Stimulated activated CD4-positive, alpha-beta T cell treated with anti-CD3 and anti-CD28 coated beads, Interleukin-12 subunit alpha, Interleukin-12 subunit beta, amount 100 ng/mL, for 48 hours (primary cell): ENCODE measurements at regions not wholly inside any gene's neighbourhood (a gene's known extent, or its start where the extent isn't known, plus 50 kb on each side); places are given as distances from the start of the nearest gene placed in this dataset.

ENCODE experiments used
- DNase-seq, 3 donors: peaks; one replicate each; pipeline ENCODE4 v3.0.0-alpha.2; 2020; ENCODE audit warnings: low read depth in 2 of 3, low spot score in 1 of 3

DNA sequence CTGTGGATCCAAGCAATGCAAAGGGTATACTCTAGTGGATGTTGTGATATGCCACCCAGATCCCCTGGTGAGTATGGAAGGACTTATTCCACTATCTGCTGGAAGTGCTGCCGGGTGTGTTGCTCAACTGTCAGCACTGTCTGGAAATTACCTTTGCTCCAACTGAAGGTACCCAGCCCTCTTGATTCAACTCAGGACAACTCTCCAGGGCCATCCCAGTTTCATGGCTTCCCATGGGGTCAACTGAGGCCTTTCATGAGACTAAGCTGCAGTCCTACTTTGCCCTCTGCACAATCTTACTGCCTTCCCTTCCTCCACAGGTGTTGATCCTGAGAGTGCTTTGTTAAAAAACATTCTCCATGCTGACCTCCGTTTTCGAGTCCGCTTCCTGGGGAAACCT, 99.8 kb downstream of the SPRY1 start:
- no peak for DNase-seq

DNA sequence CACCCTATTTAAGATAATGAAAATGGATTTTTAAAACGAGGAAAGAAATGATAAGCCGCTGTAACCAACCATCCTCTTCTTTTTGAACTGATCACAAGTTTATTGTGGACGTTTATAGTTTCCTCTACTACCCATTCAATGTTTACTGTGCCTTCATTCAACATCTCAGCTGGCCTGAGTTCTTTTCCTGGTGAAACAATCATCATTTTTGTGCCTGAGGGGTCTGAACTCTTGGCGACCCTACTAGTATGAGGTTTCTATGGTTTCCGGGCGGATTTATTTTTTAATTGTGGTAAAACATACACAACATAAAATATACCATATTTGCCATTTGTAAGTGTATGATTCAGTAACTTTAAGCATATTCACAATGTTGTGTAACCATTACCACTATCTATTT, 100.7 kb downstream of the SPRY1 start:
- DNase-seq: no peak

DNA sequence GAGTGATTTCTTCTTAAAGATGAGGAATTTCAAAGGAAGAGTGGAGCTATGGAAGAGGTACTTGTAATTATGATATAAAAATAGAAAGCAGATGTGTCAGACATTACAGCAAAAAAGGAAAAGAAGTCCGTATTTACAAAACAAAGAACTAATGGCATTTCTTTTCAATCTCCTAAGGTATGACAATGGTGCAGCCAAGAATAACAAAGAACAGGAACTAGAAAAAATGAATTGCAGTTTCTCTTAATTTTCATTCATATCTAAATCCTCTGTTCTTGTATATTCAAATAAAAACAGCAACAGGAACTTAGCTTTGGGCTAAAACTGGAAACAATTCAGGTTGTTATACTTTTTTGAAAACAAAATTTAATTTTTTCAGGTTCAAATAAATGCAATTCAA, 105.1 kb downstream of the SPRY1 start:
- no peak for DNase-seq

DNA sequence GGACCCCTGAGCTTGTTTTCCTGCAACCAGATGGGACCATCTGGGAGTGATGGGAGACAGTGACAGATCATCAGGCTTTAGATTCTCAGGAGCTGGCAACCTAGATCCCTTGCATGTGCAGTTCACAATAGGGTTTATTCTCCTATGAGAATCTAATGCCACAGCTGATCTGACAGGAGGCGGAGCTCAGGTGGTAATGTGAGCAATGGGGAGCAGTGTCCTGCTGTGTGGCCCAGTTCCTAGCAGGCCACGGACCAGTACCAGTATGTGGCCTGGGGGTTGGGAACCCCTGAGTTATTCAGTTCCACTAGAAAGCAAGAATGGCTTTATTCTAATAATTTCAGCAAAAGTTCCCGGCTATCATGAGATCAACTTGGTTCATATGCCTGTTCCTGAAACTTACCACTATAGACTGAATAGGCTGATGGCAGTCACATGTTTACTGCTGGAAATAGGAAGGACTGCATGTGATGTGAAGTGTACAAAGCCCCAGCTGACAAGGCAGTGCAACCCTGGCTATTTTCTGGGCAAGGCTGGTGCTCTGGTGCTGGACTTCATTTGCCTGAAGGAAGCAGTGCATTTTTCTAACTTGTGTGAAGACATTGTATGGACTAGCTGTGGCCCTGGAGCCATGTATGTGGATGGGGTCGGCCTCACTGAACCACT, 107.2 kb downstream of the SPRY1 start:
- no peak for DNase-seq

DNA sequence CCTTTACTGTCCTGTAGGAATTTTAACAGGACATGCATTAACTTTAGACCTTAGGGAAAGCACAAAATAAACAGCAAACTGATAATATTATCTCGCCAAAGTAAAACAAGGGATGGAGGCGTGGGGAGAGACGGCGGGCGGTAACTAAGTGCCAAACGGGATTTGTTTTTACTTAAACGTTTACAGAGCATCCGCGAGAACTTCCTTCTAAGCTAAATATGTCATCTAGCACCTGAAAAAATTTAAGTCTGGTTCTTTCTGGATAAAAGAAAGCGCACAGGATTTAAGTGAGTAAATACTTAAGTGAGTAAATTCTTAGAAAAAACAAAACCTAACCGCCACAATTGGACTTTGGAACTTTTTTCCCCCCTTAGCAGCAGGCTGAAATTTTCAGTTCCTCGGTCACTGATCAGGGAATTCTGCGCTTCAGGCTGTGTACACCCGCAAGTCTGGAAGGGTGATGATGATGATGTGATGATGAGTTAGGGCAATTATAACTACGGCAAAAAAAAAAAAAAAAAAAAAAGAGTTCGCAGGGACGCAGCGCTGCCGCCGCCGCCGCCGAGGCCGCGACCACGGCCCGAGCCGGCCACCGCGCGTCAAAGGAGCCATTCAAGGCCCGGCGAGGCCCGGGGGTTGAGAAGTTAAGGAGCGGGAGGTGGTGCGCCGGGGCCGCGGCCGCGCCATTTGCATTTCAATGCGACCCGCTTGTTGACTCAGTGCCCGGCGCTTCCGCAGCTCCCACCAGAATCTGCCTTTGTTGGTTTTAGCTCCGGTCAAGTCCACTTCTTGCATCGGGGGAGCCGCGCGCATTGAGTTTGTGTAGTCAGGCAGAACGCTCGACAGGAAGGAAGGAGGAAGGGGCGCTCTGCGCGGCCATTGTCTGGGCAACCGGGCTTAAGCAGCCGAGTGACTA, 108.8 kb downstream of the SPRY1 start:
- DNase-seq: no peak

DNA sequence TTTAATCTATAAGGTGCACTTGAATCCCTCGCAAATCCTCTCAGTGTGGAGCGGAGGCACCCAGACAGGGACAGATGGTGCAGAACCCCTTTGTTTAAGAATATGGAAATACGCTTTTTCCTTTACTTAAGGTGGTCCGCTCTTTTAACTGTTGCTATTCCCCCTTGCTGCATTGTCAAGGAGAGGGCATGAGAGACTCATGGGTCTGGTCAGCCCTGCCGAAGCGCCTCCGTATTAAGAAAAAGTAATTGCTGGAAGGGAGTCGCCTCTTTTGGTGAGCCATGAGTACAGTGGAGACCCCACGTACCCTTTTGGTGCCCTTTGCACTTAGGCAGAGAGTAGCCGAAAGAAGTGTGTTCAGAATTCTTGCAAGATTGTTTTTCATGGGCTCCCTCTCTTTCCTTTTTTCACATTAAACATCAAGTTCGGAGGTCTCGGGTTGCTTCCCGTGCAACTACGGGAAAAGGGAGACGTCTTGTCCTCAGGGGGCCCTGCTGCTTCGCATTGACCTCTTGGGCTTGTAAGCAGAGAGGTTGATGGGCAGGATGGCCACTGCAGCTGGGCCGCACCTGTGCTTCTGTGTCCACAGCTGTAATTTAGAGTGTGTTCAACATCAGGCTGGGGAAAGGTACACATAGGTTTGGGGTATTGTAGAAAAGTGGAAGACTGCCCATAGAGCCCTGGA, 109.6 kb downstream of the SPRY1 start:
- DNase-seq: no peak

DNA sequence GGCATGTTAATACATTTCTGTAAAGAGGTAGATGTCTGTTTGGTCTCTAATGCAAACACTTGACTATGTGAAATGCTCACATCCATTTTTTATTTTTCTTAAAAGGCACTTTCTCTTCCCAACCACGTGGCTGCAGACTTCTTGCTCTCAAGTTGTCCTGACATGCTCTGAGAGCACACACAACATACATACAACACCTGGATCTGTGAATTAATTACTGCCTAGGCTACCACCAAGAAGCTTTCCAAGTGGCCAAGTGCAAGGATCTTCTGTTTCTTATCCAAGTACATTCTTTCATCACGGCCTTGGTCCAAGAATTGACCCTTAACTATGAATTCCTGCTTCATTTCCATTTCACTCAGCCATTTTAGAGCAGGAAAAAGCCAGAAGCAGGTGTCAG, 110.8 kb downstream of the SPRY1 start:
- no peak for DNase-seq

DNA sequence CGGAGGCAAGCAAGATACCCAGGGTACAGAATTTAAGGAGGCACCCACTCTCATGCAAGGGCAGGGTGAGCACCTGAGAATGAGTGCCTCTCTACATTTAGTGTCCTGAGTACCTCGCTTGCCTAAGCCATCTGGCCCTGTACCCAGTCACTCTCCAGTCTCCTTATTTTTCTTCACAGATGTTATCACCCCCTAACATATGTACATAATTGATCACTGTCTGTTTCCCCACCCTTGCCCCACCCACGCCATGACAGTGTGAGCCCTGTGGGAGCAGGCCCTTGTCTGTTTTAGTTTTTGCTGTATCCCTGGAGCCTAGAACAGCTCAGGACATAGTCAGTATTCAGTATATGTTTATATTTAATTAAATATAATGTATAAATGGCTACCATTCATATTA, 113.6 kb downstream of the SPRY1 start:
- DNase-seq: no peak

DNA sequence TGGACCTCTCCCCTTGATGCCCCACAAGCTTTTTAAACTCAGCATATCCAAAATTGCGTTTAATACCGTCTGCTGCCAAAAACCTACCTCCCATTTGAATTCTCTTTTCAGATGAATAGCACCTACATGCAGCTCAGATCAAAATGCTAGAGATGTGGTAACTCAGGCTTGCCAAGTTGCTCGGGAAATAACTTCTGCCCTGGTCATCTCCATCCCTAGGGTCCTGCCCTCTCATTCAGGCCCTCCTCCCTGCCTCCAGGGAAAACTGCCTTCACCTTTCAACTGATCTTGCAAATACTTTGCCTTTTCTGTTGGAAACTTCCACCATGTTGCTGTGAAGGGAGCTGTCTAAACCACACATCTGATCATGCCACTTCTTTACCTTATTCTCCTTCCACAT, 114.1 kb downstream of the SPRY1 start:
- no peak for DNase-seq

DNA sequence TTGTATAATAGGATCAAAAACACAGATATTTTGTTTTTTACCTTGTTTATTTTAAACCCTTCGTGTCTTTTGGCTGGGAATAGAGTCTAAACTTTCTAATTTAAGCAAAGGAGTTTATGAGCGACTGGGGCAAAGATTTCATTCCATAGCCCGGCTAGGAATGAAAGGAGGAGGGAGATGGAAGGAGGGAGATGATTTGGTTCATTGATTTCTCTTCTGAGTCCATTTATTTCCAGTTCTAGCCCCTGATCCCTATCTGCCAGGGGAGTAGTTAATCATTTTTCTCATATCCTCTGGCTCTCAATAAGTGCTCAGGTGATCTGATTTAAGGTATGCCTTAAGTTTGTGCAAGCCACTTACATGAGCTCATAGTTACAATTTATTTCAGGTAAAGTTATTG, 120.0 kb downstream of the SPRY1 start:
- no peak for DNase-seq

DNA sequence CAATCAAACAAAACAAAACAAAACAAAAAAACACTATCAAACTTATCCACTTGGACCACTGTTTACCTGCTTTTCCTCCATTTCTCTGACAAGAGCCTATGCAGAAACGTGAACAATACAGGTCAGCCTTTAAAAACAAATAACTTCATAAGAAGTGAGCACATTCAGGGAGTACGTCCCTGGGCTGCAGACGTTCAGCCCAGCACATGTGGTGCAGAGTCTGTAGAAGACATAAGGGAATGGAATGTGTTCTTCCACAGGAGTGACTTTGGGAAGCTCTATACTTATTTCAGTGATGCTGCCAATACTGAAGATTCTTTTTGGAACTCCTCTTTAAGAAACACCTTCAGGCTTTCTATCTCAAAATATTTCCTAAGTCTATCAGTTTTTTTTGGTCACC, 120.6 kb downstream of the SPRY1 start:
- DNase-seq: no peak

DNA sequence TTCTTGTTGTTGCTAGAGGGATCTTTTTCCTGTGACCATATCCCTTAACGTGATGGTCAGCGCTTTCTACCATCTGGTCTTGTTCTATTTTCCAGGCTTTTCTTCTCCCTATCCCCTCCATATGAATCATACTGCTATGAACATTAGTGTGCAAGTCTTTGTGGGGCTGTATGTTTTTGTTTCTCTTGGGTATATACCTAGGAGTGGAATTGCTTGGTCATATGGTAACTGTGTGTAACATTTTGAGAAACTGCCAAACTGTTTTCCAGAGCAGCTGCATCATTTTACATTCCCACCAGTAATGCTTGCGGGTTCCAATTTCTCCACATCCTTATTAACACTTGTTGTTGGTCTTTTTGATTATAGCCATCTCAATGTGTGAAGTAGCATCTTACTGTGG, 121.4 kb downstream of the SPRY1 start:
- no peak for DNase-seq

DNA sequence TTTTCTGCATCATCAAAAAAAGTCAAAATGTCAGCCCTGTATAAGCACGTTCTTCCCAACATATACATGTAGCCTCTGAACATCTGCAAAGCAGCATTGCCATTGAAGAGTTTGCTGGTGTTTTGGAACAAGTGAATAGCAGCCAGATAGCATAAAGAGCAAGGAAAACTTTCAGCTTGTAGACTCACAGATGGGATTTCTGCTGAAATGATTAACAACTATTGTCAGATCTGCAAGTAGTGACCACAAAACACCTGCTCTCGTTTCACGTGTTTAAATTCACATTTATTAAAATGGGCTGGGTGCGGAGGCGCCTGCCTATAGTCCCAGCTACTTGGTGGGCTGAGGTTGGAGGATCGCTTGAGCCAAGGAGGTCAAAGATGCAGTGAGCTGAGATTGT, 123.7 kb downstream of the SPRY1 start:
- no peak for DNase-seq

DNA sequence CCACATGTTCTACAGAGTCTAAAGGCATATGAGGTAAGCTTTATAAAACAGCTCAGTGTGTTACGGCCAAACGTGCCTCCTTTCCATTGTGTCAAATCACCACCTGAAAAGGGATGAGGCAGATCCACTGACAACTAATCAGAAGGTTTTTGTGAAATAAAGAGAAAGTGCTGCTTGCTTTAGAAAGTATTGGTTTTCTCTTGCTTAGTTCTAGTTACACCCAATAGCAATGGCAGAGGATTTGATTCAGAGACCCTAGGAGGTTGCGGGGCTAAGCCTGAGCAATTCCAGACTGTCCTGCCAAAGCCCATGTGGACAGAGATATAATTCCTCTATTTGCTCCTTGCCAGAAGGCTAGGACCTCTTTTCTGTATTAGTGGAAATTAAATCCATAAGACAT, 125.5 kb downstream of the SPRY1 start:
- no peak for DNase-seq

DNA sequence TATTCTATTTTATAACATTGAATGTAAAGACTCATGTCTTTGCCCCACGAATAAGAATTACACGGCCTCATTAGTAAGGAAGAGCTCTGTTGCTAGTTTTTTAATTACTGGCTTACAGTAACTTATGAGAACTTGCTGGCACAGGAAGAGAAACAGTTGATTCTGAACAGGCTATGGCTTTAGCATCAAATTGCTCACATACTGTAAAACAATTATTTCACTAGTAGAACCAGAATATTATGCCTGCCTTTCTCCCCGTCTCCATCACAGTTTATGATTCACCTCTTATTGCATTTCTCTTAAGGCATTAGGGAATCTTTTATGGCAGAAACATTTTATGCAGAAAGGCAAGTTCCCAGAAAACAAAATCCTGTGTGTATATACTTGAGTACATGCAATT, 126.1 kb downstream of the SPRY1 start:
- no peak for DNase-seq

DNA sequence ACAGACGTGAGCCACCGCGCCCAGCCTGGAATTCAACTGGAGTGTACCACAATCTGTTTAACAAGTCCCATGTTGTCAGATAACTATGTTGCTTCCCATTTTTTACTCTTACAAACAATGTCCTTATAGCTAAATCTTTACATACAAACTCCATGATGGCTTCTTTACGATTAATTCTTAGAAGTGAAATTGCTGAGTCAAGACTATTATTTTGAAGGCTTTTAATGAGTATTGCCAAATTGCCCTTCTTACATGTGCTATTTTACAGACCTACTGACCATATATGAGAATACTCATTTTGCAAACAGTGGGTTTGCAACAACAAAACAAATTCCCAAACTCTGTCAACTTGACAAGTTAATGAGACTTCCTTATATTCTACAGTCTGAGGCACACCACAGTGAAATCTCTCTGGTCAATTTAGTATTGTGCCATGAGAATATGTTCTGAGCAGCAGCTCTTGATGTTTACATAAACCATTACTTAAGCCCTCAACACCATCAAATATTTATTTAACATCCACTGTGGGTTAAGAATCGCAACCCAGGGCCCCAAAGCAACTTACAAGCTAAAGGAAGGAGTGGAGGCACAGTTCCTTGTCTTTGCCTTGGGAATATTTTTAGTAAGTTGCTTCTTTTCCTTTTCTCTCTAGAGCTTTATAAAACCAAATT, 128.5 kb downstream of the SPRY1 start:
- no peak for DNase-seq

DNA sequence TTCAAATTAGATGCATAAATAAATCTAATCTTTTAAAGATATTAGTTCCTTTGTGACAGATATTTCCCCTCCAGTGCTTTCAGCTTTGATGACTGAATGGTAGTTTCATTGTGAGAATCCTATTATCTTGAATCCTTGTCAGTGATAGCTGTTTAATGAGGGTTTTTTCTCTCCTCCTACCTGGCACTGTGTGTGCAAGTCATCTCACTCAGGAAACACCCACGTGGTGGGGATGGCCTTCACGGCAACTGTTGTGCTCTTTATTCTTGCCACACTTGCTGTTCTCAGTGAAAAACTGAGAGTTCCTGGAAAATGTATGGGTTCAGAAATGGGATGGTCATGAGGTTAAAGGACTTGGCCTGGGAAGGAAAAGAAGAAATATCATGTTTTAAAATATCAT, 129.9 kb downstream of the SPRY1 start:
- no peak for DNase-seq

DNA sequence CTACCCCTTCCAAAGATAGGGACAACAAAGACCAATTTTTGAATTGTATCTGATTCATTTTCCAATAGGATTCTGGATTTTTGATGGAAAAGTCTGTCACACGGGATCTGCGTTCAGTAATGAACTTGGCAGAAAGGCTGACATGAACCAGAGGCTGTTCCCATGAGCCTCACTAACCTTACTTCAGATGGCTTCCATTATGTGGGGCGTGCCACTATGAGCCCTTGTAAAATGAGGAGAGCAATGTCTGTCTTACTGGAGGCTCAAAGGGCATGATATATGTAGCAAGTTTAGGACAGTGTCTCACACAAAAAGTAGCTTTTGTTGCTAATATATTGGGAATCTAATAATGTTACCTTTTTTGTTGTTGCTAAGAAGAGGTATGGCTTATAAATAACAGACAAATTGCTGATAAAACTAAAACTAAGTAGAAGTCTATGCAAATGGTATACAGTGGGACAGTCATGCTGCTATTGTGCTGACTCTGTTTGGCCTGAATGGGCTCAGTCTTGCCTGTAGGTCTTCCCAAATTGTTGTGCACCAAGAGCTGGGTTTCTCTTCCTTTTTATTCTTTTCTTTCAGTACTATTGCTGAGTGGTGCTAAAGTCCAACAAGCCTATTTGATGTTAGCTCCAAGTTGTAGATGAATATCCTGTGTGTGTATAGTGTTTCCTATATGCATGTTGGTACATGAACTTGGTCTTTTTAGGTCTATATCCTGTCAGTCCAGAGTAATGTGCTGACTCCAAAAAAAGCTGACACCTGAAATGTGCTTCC, 132.1 kb downstream of the SPRY1 start:
- no peak for DNase-seq

DNA sequence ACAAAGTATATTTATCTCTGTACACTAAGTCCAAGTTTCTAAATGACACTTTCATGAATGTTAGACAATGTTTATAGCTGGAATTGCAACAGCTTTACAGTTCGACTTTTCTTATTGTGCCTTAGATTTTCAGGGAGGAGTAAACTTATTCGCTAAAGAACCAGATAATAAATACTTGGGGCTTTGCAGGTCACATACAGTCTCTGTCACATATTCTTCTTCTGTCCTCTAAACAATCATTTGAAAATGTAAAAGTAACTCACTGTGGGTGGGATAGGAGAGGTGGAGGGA, 132.6 kb downstream of the SPRY1 start:
- DNase-seq: no peak

DNA sequence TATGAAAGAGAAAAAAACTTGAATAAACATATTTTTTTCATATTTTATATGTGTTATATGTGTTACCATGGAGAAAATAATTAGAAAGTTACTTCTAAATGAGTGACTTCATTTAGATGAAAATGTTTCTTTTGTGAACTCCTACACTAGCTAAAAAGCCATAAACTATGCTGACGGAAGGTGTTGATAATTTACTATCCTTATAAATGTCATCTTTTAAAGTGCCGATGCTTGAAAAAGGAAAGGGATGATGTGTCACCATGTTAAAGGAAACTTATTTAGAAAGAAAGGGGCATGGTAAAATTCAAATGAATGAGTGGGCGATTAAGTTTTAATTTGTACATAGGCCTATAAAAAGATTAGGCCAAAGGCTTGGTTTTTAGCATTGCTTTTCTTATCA, 133.8 kb downstream of the SPRY1 start:
- DNase-seq: no peak
